GM21528 (cell line): ENCODE measurements at regions not wholly inside any gene's neighbourhood (a gene's known extent, or its start where the extent isn't known, plus 50 kb on each side); places are given as distances from the start of the nearest gene placed in this dataset.

ENCODE experiments used
- ATAC-seq: cut with Tn5 transposase; IDR thresholded peaks from one replicate; pipeline ENCODE4 v1.9.1; 2021; ENCODE audit warnings: mild to moderate bottlenecking, moderate library complexity; ENCODE audit not compliant: unreplicated experiment, low FRiP score

DNA sequence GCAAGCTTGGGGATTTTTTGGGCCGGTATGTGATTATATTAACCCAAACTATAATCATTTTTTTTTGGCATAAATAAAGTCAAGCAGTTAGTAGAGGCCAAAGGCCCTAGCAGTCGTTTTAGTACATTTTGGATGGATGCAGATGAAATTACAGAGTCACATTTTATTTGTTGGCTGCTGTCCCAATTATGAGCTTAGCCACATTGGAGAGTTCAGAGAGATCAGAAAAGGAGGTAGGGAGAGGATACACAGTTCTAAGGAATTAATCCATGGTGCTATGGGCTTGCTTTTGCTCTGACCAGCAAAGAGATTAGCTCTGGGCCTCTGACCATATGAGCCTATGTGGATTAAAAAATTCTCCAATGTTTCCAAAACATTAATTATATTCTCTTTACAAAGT is 395.1 kb downstream of the RAPGEF2 start:
- ATAC-seq: no peak

DNA sequence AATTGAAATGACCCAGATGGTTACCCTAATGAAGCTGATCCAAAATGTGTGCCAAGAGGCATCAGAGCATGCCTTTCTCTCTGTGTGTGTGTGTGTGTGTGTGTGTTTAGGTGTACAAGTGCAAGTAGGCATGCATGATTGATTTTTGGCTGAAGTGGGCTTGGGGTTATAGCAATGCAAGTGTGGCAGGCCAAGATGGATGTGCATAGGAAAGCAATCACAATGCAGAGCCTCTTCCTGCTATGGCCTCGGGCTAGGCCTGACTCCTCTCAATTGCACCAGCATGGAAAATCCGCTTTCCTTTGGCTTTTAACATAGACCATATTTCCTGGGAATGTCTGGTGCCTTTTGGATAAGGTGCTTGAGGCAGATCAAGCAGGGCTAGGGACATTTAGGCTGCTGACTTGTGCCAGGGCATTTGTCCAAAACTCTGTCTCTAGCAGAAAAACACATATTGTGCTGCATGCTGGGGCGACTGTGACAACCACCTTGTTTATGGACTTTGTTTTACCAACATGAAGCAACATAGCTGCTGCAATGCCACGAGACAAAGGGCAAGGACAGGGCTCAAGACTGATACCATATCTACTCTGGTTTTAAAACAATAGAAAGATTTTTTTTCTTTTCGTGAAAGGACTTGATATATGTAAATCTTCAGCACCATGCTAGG is 395.7 kb downstream of the RAPGEF2 start:
- ATAC-seq: no peak

DNA sequence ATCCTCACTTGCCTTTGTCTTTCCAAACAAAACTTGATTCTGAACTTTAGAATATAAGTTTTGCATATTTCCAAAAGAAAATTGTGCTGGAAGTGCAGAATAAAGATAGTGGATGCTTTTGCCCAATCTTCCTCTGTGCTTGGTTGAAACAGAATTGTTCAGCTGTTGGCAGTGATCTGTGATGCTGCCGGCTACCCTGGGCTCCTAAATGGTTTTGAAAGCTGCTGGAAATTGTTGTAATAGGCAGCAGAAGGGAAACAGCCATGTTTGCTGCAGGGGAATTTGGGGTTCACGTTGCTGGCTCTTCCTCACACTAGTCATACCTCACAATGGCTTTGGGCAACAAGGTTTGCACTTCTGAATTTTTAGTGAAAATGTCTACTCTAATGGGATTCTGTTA is 398.0 kb downstream of the RAPGEF2 start:
- no peak for ATAC-seq

DNA sequence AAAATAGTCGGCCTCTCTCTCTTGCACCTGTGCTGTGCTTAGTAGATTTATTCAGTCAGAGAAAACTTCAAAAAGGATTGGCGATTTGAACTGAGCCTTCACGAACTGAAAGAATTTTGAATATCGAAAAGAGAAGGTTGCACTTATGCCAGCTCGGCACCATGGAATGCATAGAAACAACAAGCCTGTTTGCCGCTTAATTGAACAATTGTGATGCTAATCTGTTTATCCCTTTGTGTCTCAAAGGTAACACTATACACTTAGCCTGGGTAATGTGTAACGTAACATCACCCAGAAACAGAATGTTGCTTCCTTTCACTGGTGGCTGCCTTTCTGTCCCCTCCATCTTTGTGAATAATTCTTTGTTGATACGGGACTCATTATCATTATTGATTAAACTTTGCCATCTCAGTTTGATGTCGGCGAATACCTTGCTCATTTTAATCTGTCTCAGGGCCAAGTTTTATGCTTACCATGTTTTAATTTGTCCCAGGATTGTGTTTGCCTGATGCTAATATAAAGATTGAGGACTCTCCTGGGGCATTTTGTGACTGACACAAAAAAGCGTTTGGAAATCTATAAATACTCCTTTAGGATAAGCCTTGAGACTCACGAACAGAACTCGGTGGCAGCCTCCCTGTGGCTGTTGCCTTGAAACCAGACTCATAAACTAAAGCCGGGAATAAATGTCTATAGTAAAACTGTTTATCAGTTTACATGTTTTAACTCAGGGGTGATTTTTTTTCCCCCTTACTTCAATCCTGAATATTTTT is 400.5 kb downstream of the RAPGEF2 start:
- ATAC-seq: no peak

DNA sequence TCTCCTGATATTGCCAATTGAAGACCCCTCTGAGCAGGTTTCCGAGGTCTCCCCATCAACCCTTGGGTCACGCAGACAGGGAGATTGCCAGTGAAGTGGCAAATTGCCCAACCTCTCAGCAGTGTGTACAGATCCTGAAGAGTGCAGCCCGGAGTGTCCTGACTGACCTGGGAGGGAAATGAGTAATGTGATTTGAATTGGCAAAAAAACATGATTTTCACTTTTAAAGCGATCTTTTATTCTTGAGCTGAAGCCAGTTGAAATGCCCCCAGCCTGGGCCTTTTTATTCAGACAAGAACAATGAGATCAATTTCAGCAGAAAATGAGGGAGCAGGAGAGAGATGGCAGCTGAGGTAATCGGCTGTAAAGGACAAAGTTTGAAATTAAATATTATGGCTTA is 401.8 kb downstream of the RAPGEF2 start:
- ATAC-seq: no peak

DNA sequence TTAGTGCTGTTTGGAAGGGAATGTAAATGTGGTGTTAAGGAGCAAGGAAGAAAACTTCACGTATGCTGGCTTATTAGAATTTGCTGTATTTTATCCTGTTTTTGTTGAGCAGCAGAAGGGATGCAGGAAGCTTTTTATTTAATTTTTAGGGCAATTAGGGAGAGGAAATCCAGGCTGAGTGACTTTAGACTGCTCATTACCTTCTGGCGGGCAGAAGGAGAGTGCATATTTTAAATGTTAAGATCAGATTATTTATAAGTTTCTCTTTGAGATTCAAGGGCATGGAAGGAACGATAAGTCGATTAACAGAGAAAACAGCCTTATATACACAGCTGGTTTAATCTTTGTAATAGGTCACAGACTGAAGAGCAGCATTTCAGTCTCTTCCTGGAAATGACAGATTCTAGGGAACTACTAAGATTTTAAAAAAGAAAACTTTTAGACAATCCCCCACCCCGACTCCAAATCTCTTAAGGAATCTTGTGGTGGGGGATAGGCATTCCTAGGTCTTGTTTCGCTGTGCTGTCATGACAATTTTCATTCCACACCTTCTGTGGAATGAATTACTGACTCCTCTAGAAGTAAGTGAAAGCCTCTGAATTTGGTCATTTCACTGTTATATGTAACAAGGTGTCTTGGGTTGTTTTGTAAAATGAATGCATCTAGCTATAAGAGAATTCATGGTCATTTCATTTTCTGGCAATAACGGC is 402.5 kb downstream of the RAPGEF2 start:
- ATAC-seq: no peak

DNA sequence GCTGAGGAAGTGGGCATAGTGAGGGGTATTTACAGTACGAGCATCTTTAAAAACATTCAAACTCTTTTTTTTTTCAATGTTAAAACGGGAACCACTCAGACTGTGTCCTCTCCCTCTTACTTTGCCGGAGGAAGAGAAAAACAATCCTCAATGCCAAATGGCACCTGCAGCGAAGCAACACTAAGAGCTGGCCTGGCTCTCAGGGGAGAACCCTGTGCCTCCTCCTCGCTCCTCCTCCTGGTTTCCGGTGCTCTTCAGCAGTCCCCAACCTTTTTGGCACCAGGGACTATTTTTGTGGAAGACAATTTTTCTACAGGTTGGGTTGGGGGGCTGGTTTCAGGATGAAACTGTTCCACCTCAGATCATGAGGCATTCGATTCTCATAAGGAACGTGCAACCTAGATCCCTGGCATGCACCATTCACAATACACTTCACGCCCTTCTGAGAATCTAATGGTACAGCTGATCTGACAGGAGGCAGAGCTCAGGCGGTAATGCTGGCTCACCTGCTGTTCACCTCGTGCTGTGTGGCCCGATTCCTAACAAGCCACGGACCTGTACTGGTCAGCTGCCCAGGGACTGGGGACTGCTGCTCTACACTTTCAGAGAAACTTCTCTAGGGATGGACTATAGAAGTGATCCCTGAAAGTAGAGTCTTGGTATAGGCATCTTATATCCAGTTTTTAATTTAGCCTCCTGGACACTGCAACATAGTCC is 404.1 kb downstream of the RAPGEF2 start:
- ATAC-seq: no peak

DNA sequence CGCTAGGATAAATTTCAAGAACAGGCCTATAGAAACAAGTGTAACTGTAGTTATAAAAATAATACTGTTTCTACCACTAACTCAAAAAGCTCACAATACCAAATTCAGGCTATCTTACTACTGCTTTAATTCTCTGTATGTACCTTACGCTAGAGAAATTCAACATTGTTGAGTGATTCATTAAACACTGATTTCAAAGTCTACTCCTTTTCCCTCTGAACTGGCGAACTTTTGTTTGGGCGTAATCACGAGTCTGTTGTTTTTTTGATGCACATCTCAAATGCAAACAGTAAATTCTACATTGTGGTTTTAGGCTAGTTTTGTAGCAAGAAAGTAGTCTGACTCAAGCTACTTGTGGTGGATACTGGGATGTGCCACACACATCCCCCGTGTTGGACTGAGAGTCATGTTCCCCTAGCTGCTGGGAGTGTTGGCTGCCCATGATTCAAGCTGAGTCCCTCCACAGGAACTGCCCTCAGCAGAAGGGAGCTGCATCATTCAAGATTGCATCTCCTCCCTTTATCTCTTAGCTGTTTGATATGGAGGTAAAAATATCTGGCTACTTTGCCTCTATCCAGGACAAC is 406.1 kb downstream of the RAPGEF2 start:
- ATAC-seq: no peak

DNA sequence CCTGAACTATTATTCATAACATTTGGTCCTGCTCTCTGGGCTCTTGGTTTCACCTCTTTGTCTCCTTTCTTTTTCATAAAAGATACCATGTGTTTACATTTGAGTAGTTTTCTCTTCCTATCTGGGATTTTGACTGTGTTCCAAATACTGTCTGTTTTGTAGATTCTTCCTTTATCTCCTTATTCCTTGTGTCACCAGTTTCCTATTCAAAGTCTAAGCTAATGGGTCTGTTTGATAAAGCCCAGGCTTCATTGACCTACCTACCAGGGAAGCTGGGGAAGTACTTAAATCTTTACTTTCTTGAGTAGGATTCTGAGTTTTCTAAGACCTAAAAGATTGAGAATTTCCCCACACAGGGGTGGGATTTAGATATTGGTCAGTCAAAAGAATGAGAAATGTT is 409.5 kb downstream of the RAPGEF2 start:
- no peak for ATAC-seq

DNA sequence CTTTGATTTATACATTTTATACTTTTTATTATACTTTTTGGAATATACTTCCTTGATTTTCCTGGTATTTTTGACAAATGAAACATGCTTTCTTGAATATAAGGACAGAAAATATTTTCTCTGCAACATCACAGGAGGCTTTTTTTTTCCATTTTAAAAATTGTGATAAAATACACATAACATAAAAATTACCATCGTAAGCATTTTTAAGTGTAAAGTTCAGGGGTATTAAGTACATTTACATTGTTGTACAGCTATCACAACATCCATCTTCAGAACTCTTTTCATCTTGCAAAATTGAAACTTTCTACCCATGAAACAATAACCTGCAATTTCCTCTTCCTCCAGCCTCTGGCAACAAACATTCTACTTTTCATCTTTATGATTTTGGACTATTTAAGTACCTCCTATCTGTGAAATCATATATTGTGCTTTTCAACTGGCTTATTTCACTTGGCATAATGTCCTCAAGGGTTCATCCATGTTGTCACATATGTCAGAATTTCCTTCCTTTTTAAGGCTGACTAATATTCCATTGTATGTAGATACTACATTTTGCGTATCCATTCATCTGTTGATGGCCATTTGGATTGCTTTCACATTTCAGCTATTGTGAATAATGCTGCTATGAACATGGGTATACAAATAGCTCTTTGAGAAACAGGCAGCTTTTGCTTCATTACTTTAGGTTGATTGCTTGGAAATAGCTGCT is 412.6 kb downstream of the RAPGEF2 start:
- no peak for ATAC-seq

DNA sequence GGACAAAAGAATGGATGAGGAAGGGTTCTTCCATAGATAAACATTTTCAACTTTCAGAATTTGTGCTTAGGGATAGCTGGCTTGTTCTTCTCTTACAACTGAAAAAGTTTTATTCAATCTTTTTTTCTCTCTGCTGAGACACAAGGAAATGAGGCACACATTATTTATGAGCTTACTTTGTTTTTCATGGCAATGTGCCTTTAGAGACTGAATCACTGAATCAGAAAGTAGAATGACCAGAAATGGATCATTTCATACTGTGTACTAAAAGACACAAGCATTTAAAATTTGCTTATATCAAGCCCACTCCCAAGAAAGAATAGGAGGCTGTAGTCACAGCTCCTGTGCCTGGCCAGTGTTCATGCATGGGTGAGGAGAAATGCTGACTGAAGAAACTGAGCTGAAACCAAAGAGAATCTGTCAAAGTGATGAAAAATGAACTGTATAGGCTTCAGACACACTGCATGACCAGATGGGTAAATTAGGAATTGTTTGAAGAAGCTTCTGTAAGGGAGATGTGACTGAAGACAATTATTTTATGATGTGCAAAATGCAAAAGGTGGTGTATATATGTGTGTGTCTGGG is 413.8 kb downstream of the RAPGEF2 start:
- ATAC-seq: no peak

DNA sequence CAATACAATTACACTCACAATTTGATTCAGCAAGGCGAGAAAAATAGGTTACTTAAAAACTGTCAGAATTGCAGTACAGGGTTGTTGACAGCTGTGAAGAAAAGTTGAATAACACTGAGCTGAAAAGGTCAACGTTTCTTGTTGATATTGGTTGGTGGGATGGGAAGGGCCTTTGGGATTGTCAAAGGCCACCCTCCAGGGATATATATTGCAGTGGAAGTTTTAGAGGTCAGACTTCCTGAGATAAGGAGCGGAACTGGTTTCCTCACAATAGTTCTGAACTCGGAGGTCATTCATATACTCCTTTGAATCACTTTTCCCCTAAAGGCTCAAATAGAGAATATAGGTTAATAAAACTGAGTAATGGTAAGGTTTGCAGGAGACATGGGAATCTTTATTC is 417.2 kb downstream of the RAPGEF2 start:
- ATAC-seq: no peak

DNA sequence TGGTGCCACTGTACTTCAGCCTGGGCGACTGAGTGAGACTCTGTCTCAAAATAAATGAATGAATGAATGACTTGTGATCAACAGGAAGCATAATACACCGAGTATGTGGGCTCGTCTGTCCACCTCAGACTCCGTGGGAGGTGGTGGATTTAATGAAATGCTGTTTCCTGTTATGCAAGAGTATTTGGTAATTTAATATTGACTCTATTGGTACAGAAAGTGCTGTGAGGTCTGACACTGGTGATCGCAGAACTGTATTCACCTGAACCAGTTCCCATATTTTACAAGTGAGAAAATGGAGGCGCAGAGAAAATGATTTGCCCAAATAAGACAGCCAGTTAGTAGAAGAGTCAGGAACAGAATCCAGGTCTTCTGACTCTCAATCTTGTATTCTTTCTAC is 423.3 kb downstream of the RAPGEF2 start:
- no peak for ATAC-seq

DNA sequence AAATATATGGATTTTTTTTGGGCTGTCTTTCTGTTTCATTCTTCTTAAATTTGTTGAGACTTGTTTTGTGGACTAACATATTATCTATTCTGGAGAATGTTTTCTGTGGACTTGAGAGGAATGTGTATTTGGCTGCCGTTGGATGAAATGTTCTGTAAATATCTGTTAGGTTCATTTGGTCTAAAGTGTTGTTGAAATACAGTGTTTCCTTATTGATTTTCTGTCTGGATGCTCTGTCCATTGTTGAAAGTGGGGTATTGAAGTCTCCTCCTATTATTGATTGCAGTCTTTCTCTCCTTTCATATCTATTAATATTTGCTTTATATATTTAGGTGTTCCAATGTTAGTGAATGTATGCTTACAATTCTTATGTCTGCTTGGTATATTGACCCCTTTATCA is 431.8 kb downstream of the RAPGEF2 start:
- no peak for ATAC-seq

DNA sequence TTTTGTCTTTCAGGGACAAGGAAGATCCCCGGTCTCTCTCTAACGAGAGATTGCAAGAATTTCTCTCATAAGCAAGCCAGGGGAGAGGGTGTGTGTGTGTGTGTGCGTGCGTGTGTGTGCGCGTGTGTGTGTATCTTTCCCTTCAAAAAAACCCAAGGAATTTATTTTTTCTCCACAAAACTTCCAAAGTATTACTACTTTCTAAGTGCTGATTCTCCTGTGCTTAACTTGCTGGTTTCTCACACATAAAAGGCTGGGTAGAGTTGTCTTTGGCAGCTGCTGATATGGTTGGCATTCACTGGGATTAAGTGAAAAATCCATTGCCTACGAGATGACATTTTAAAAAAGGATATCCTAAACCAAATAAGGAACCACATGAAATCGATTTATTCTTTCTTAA is 435.7 kb downstream of the RAPGEF2 start:
- ATAC-seq: no peak

DNA sequence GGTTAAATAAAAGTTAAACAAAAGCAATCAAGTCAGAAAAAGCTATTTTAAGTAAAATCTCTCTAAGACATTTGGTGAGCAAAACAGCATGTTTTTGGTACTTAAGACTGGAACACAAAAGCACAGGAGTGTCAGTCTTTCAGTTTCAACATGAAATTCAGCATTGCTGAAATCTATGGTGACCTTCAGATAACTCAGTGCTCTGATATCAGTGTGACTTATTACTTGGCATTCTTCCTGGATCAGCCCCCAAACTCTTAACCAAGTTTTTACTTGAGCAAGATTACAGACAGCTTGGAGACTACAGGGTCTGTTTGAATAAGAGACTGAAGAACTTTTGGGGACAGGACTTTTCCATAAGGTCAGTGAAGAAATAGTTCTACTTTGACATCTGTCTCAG is 437.2 kb downstream of the RAPGEF2 start:
- no peak for ATAC-seq

DNA sequence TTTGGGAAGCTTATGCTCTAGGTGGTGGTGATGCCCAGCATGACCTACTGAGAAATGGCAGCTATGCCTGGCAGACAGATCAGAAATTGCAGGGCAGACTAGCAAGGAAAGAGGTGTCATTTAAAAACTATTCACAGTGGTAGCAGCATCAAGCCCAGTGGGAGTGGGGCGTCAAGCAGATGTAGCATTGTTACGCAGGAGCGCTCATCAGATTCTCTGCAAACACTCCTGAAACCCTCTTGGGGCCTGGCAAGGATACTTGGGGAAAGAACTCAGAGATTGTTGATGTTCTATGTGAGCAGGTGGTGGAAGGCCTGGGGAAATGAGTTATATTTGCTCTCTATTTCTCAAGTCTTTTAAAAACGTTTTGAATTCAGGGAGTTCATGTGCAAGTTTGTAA is 437.6 kb downstream of the RAPGEF2 start:
- no peak for ATAC-seq

DNA sequence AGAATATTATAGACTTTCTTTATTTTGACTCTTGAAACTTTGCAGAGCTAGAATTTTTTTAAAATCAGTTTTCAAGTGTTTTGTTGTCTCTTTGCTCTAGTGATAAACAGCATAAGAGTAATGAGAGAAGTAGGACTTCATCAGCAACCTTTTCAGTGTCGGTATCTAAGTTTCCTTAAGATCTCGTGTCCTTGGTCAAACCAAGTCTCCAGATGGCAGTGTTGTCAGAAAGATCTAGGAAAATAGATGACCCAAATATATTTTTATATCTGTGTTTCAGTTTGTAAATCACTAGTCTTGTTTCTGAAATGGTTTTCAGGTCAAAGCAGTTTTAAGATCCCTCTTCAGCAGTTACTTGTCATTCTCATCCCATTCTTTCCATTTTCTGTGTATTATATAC is 438.3 kb downstream of the RAPGEF2 start:
- ATAC-seq: no peak

DNA sequence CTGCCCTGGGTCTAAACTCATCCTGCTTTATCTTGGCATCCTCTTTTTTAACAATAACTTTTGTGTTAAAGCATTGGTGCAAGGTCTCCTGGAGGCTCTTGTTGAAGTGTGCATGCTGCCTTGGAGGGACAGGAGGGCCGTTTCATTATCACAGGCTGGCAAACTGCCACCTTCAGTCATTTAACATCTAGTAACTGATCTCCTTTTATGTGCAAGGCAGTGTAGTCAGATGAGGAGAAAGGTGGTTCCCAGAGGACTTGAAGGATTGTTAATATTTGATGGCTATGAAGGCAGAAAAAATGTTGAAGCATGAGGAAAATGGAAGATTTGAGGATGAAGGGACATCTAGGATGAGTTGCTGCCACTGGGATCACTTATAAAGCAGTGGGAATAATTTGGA is 439.4 kb downstream of the RAPGEF2 start:
- no peak for ATAC-seq

DNA sequence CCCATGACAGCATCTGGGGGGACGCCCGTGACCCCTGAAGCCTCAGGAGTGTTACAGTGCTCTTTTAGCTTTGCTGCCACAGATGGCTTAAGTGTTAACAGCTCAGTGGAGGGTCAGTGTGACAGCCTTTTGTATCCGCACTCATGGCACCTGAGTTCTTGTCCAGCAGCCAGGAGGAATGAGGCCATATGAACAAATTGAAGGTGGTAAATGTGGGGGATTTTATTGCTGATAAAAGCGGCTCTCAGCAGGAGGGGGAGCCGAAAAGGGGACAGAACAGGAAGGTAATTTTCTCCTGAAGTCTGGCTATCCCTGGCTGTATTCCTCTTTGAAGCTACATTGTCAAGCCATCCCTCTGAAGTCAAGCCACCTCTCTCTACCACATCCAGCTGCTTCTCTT is 441.0 kb downstream of the RAPGEF2 start:
- no peak for ATAC-seq
